Mesenteric fat pad (tissue), 1 donor: ENCODE measurements at regions not wholly inside any gene's neighbourhood (a gene's known extent, or its start where the extent isn't known, plus 50 kb on each side); places are given as distances from the start of the nearest gene placed in this dataset.

Experiments used
- DNase-seq: peaks from one replicate; pipeline ENCODE4 v3.0.0-alpha.2; 2020; ENCODE audit warnings: low spot score
- donor health status: DM: yes; HTN: yes; CAD: no.

GRCh38 chr14:76551906-76552305 lies 176.0 kb downstream of the ESRRB start:
- DNase-seq = no peak

- DNase-seq = no peak
These were observed 188.8 kb downstream of the ESRRB start for GRCh38 chr14:76564471-76565422.

GRCh38 chr14:76566439-76566838 lies 190.5 kb downstream of the ESRRB start:
- DNase-seq = no peak

- DNase-seq = no peak
These were observed 186.7 kb upstream of the VASH1 start for GRCh38 chr14:76574416-76575095.

- no peak for DNase-seq
These were observed 186.2 kb upstream of the VASH1 start for GRCh38 chr14:76575108-76575507.

- DNase-seq = peak; percentile 16
These were observed 185.1 kb upstream of the VASH1 start for GRCh38 chr14:76576047-76576741.

GRCh38 chr14:76577090-76577489 lies 184.2 kb upstream of the VASH1 start:
- DNase-seq = peak; percentile 9

- no peak for DNase-seq
These were observed 183.4 kb upstream of the VASH1 start for GRCh38 chr14:76577837-76578236.

GRCh38 chr14:76580399-76580798 lies 180.9 kb upstream of the VASH1 start:
- DNase-seq = no peak

GRCh38 chr14:76580967-76581366 lies 180.3 kb upstream of the VASH1 start:
- no peak for DNase-seq

- DNase-seq = no peak
These were observed 179.7 kb upstream of the VASH1 start for GRCh38 chr14:76581592-76581991.

GRCh38 chr14:76582447-76582846 lies 178.8 kb upstream of the VASH1 start:
- DNase-seq = no peak

- no peak for DNase-seq
These were observed 178.1 kb upstream of the VASH1 start for GRCh38 chr14:76583174-76583573.

GRCh38 chr14:76583805-76584204 lies 177.5 kb upstream of the VASH1 start:
- DNase-seq = no peak

- DNase-seq = no peak
These were observed 177.0 kb upstream of the VASH1 start for GRCh38 chr14:76584271-76584702.

- DNase-seq = peak; percentile 47
These were observed 175.7 kb upstream of the VASH1 start for GRCh38 chr14:76585616-76586015.

GRCh38 chr14:76589246-76589645 lies 172.0 kb upstream of the VASH1 start:
- DNase-seq = peak; percentile 6

- no peak for DNase-seq
These were observed 170.0 kb upstream of the VASH1 start for GRCh38 chr14:76591266-76591665.

- no peak for DNase-seq
These were observed 166.0 kb upstream of the VASH1 start for GRCh38 chr14:76595266-76595665.

- no peak for DNase-seq
These were observed 163.9 kb upstream of the VASH1 start for GRCh38 chr14:76597387-76597786.

GRCh38 chr14:76599141-76599540 lies 162.1 kb upstream of the VASH1 start:
- DNase-seq = peak; percentile 35
